Endothelial cell (in vitro differentiated cells): ENCODE measurements at regions not wholly inside any gene's neighbourhood (a gene's known extent, or its start where the extent isn't known, plus 50 kb on each side); places are given as distances from the start of the nearest gene placed in this dataset.

ENCODE experiments used
- DNase-seq: peaks from one replicate; pipeline ENCODE4 v3.0.0; 2021; ENCODE audit warnings: low spot score
- H3K27ac Mint-ChIP-seq: one replicate; pipeline ENCODE4 v1.8.0; 2021; ENCODE audit warnings: mixed read lengths, inconsistent platforms; ENCODE audit not compliant: unreplicated experiment
- H3K27me3 Mint-ChIP-seq: one replicate; pipeline ENCODE4 v1.8.0; 2021; ENCODE audit warnings: mild to moderate bottlenecking, moderate library complexity, mixed read lengths, inconsistent platforms; ENCODE audit not compliant: unreplicated experiment
- H3K36me3 Mint-ChIP-seq: one replicate; pipeline ENCODE4 v1.8.0; 2021; ENCODE audit warnings: mild to moderate bottlenecking, low read depth, mixed read lengths, inconsistent platforms; ENCODE audit not compliant: unreplicated experiment
- H3K4me1 Mint-ChIP-seq: one replicate; pipeline ENCODE4 v1.8.0; 2021; ENCODE audit warnings: mild to moderate bottlenecking, mixed read lengths, inconsistent platforms; ENCODE audit not compliant: unreplicated experiment
- H3K4me3 Mint-ChIP-seq: one replicate; pipeline ENCODE4 v1.8.0; 2021; ENCODE audit warnings: mild to moderate bottlenecking, mixed read lengths, inconsistent platforms; ENCODE audit not compliant: unreplicated experiment
- H3K9me3 Mint-ChIP-seq: one replicate; pipeline ENCODE4 v1.8.0; 2021; ENCODE audit warnings: mixed read lengths, inconsistent platforms; ENCODE audit not compliant: unreplicated experiment
- TF ChIP-seq, protein P1 (sequence below): fragments of 200-600 bp; sonication (generic); IDR thresholded peaks from one replicate; pipeline ENCODE4 v1.5.0; 2021; ENCODE audit warnings: antibody characterized with exemption; ENCODE audit not compliant: unreplicated experiment

- Mint-ChIP-seq H3K27me3 (no peaks in the 10 kb centered on the region), H3K9me3 (no peaks in the 10 kb centered on the region), H3K4me1 (no peaks in the 10 kb centered on the region), H3K27ac (no peak overlapping the region), H3K4me3 (no peak overlapping the region), H3K36me3 (no peaks in the 10 kb centered on the region)
- no peak for DNase-seq
- TF ChIP-seq, protein P1, sequence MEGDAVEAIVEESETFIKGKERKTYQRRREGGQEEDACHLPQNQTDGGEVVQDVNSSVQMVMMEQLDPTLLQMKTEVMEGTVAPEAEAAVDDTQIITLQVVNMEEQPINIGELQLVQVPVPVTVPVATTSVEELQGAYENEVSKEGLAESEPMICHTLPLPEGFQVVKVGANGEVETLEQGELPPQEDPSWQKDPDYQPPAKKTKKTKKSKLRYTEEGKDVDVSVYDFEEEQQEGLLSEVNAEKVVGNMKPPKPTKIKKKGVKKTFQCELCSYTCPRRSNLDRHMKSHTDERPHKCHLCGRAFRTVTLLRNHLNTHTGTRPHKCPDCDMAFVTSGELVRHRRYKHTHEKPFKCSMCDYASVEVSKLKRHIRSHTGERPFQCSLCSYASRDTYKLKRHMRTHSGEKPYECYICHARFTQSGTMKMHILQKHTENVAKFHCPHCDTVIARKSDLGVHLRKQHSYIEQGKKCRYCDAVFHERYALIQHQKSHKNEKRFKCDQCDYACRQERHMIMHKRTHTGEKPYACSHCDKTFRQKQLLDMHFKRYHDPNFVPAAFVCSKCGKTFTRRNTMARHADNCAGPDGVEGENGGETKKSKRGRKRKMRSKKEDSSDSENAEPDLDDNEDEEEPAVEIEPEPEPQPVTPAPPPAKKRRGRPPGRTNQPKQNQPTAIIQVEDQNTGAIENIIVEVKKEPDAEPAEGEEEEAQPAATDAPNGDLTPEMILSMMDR, result no peak
These were observed 111.9 kb upstream of the CALN1 start for GRCh38 chr7:72524037-72524436.

DNA sequence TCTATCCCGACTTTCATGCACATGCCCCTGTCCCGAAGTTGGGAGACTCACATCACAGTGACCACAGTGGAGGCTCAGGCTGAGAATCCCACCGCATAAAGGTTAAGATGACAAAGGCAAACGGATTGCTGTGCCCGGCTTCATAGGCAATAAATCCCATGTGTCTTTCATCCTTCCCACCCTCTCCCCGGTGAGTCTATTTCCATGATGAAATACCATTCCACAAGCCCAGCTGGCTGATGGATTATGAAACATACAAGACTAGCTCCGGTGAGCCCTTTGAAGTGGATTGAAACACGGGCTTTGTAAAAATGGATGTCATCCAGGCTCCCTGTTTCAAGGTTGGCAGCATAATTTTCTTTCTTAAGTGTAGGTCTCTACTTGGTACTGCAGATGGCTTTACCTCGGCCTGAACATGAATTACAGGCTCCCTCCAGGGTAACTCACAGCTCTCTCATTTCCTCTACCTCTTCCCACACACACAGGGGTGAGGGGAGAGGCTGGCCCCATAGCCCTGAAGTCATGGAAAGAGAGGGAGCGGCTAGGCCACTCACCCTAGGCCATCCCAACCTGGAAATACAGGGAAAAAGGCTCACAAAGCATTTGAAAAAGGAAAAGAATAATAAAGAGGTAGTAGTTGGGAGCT, 92.0 kb upstream of the CALN1 start:
- Mint-ChIP-seq H3K36me3 (no peaks in the 10 kb centered on the region), H3K9me3 (no peaks in the 10 kb centered on the region), H3K4me1 (no peaks in the 10 kb centered on the region), H3K27ac (no peak overlapping the region), H3K4me3 (no peak overlapping the region), H3K27me3 (no peaks in the 10 kb centered on the region)
- TF ChIP-seq, protein P1, result no peak
- no peak for DNase-seq

DNA sequence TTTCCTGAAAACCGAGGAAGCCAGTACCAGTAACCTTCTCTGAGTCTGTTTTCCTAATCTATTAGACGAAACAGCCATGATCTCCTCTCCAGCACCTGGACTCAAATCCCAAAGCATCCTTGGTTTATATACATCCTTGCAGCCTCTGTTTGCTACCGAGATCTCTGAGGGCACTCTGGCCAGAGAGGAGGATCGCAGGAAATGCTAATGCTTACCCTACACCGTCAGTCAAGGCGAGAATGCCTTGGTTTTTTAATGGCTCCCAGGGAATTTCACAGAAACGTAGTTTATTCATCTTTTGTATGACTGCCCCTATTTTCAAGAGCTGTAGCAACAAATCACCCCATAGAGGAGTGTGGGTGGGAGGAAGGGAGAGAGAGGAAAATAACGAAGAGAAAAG, 91.5 kb upstream of the CALN1 start:
- Mint-ChIP-seq H3K9me3 (no peaks in the 10 kb centered on the region), H3K27ac (no peak overlapping the region), H3K4me1 (no peaks in the 10 kb centered on the region), H3K4me3 (no peak overlapping the region), H3K36me3 (no peaks in the 10 kb centered on the region), H3K27me3 (no peaks in the 10 kb centered on the region)
- TF ChIP-seq, protein P1, result no peak
- DNase-seq, result no peak

GRCh38 chr7:72494807-72495206, 82.7 kb upstream of the CALN1 start:
- Mint-ChIP-seq H3K36me3 (no peaks in the 10 kb centered on the region), H3K27ac (no peak overlapping the region), H3K4me3 (no peak overlapping the region), H3K4me1 (no peaks in the 10 kb centered on the region), H3K27me3 (peaks cover 3% of the 10 kb centered on the region), H3K9me3 (no peaks in the 10 kb centered on the region)
- TF ChIP-seq, protein P1, result no peak
- DNase-seq, result no peak

GRCh38 chr7:72493850-72494661, 81.9 kb upstream of the CALN1 start:
- DNase-seq, result peak; percentile 77
- H3K4me1 Mint-ChIP-seq, result no peaks in the 10 kb centered on the region
- no peaks in the 10 kb centered on the region for H3K9me3 Mint-ChIP-seq
- H3K27me3 Mint-ChIP-seq, result peaks cover 3% of the 10 kb centered on the region
- H3K4me3 Mint-ChIP-seq, result no peak overlapping the region
- H3K36me3 Mint-ChIP-seq, result no peaks in the 10 kb centered on the region
- TF ChIP-seq, protein P1, result peak; percentile 86
- no peak overlapping the region for H3K27ac Mint-ChIP-seq
